Left kidney (tissue), 1 donor: ENCODE measurements at regions not wholly inside any gene's neighbourhood (a gene's known extent, or its start where the extent isn't known, plus 50 kb on each side); places are given as distances from the start of the nearest gene placed in this dataset.

Source experiments
- DNase-seq: peaks from one replicate; pipeline ENCODE4 v3.0.0-alpha.2; 2013

- DNase-seq = no peak
Measured at GRCh38 chr4:35982318-35982717, 262.0 kb downstream of the ARAP2 start.

- DNase-seq = no peak
Measured at GRCh38 chr4:35986537-35986936, 257.8 kb downstream of the ARAP2 start.

GRCh38 chr4:35993606-35994005 lies 250.7 kb downstream of the ARAP2 start:
- DNase-seq = no peak

DNA sequence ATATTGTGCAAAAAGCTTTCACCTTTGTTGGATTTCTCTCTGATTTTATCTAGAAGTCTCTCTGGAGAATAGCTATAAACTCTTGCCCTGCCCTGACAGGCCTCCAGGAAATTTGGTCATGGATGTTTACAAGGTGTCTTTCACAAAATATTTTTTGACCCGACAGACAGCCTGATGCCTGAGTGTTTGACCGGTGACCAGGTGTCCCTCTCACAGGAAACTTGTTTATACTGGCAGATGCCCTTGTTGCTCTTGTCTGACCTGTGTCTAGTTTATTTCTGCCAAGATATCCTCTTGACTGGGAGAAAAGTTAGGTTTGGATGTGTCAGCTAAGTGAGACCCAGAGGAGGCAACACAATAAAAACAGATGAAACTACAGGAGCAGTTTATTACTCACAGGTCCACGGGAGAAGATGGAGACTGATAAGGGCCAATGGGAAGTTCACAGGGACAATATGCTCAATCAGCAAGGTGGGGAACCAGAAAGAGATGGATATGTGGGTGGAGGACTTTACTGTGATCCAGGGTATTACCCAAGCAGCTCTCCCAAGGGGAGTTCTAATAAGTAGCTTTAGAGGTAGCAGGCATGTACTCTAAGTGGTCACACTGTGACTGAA lies 243.3 kb downstream of the ARAP2 start:
- DNase-seq = no peak

DNA sequence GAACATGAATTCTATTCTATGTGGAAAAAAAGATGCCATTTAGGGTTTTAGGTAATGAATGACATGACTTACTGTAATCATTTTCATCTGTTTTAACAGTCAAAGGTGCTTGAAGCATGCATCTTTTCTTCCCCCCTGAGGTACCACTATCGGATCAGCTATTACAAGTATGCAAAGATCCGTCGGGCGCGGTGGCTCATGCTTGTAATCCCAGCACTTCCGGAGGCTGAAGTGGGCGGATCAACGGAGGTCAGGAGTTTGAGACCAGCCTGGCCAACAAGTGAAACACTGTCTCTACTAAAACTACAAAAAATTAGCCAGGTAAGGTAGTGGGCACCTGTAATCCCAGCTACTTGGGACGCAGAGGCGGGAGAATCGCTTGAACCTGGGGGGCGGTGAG lies 241.3 kb downstream of the ARAP2 start:
- no peak for DNase-seq

GRCh38 chr4:36004204-36004851 lies 240.0 kb downstream of the ARAP2 start:
- no peak for DNase-seq

DNA sequence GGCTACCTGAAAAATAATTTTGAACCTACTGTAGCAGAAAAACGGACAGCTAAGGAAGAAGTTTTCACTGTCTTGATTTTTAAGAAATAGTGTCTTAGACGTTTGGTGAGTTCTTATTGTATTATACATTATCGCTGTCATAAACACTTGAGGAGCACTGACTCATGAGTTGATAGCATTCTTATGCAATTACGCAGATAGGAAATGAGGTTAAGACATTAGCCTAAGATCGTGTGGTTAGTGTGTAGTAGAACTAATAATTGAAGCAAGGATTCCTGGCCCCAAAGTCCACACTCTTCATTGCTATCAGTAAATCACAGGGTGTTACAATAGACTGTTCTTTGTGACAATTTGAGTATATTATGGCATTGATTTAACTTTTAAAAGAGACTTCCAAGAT lies 238.1 kb downstream of the ARAP2 start:
- no peak for DNase-seq

GRCh38 chr4:36010397-36010929 lies 233.9 kb downstream of the ARAP2 start:
- DNase-seq = no peak

DNA sequence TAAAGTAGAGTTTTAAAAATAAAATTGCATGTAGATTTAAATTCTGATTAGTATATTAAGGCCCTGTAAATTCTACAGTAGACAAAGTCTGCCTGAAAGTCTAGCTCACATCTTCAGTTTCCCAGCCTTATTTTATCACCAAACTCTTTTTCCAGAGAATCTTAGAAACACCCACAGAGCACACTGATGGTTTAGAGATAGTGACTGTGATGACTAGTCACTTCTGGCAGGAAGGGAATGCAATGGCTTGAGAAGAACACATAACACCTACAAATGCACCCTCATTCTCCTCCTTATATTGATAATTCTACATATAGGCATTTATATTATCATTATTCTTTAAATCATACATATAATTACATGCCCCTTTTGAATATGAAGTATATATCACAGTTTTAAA lies 232.9 kb downstream of the ARAP2 start:
- DNase-seq = no peak

GRCh38 chr4:36012503-36012902 lies 231.8 kb downstream of the ARAP2 start:
- no peak for DNase-seq

DNA sequence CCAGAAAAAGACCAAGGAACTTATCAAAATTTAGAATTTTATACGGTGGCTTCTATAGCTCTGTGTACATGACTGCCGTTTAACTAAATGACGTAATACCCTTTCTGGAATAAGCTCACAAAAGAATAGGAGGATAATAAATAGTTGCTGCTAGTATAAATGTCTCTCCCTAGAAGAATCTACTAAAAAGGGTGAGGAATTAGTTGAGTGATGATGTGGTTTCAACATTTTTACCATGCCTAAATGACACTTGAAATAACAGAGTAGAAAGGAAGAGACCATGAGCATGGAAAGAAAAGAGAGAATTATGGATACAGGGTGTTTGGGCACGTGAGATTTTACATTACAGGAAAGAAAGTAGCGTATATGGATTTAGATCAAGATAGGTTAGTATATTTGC lies 231.1 kb downstream of the ARAP2 start:
- DNase-seq = no peak
